Adrenal gland (tissue), 5 donors: ENCODE measurements at regions not wholly inside any gene's neighbourhood (a gene's known extent, or its start where the extent isn't known, plus 50 kb on each side); places are given as distances from the start of the nearest gene placed in this dataset.

Source experiments
- CTCF ChIP-seq, 6 experiments: fragments of 450-650 bp in 4 of 6; fragments of 200-600 bp in 2 of 6; sonication (generic) in 1 of 6; IDR thresholded peaks; 1 replicate in 5 of 6; 2 replicates in 1 of 6; pipeline versions ENCODE4 v1.5.1 to v1.8.0; 2016 to 2021; ENCODE audit warnings: antibody characterized with exemption in 6 of 6, mild to moderate bottlenecking in 2 of 6, moderate library complexity in 1 of 6
- POLR2A ChIP-seq, 2 donors: fragments of 450-650 bp; IDR thresholded peaks; one replicate each; pipeline ENCODE4 v1.6.1; 2017; ENCODE audit warnings: antibody characterized with exemption in 2 of 2, mild to moderate bottlenecking in 2 of 2, moderate library complexity in 1 of 2
- donor health status: DM: no; HTN: no; CAD: no.

DNA sequence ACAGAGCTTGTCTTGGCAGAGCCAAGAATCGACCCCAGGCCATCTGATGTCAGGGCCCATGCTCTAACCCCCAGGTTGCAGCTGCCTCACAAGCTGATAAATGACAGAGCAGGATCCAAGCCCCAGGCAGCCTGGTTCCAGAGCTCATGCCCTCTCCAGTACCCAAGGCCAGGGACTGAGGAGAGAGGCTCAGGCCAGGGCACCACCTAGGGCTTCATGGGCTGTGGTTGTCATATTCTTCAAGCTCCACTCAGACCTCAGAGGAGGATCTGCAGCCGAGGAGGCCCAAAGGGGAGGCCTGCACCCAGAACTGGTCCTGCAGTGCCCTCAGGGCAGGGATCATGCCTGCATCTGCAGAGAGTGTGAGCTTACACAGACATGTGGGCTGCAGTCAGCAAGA lies 301.1 kb downstream of the MATN1 start:
- no peak for TF ChIP-seq CTCF (IDR thresholded peaks at IDR 0.05)
- TF ChIP-seq POLR2A (IDR thresholded peaks at IDR 0.05), result no peak
